ENCODE measurements at regions not wholly inside any gene's neighbourhood (a gene's known extent, or its start where the extent isn't known, plus 50 kb on each side); places are given as distances from the start of the nearest gene placed in this dataset.
"Not testable (repeated sequence)": the region's sequence is repeated elsewhere in the genome, so short reads cannot be mapped to it uniquely, and the experiment has no call there.

DNA sequence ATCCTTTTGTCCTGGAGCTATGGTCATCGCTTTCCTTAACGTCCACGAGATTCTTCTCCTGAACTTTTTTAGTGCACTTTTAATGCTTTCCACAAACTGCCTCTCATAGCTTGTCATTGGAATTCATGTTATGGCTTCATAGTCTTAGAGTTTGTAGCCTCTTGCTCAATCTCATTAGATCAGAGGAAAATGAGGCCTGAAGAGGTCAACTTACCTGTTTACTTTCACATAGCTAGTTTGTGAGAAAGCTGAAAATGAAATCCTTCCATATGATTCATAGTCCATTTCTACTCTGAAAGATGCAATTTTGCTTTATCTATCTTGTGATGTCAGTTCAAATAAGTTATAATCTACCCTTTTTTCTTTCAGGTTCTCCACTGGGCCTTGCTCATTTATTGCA lies 1747.2 kb upstream of the RAG2 start:
- peaks cover 3% of the 10 kb centered on the region for H3K9me3 Mint-ChIP-seq
- no peaks in the 10 kb centered on the region for H3K27me3 Mint-ChIP-seq
- H3K36me3 Mint-ChIP-seq: no peaks in the 10 kb centered on the region
- no peaks in the 10 kb centered on the region for H3K4me1 Mint-ChIP-seq
- no peak overlapping the region for H3K4me3 Mint-ChIP-seq
- H3K27ac Mint-ChIP-seq: no peak overlapping the region

- H3K4me3 Mint-ChIP-seq, H3K27me3 Mint-ChIP-seq, H3K36me3 Mint-ChIP-seq, H3K9me3 Mint-ChIP-seq, H3K4me1 Mint-ChIP-seq, H3K27ac Mint-ChIP-seq: not testable (repeated sequence)
Observed at GRCh38 chr11:38341612-38342011, 1743.6 kb upstream of the RAG2 start.

GRCh38 chr11:38339835-38340440 lies 1741.9 kb upstream of the RAG2 start:
- Mint-ChIP-seq H3K27ac (no peak overlapping the region), H3K36me3 (no peaks in the 10 kb centered on the region), H3K27me3 (no peaks in the 10 kb centered on the region), H3K9me3 (peaks cover 6% of the 10 kb centered on the region), H3K4me3 (no peak overlapping the region), H3K4me1 (no peaks in the 10 kb centered on the region)

- not testable (repeated sequence) for H3K27me3 Mint-ChIP-seq, H3K36me3 Mint-ChIP-seq, H3K4me3 Mint-ChIP-seq, H3K27ac Mint-ChIP-seq, H3K4me1 Mint-ChIP-seq
- H3K9me3 Mint-ChIP-seq: peaks cover 12% of the 10 kb centered on the region
Observed at GRCh38 chr11:38338022-38338421, 1740.0 kb upstream of the RAG2 start.

- Mint-ChIP-seq H3K27ac (no peak overlapping the region), H3K4me3 (no peak overlapping the region), H3K27me3 (no peaks in the 10 kb centered on the region), H3K4me1 (no peaks in the 10 kb centered on the region), H3K36me3 (no peaks in the 10 kb centered on the region), H3K9me3 (peaks cover 9% of the 10 kb centered on the region)
Observed at GRCh38 chr11:38332046-38332445, 1734.0 kb upstream of the RAG2 start.

DNA sequence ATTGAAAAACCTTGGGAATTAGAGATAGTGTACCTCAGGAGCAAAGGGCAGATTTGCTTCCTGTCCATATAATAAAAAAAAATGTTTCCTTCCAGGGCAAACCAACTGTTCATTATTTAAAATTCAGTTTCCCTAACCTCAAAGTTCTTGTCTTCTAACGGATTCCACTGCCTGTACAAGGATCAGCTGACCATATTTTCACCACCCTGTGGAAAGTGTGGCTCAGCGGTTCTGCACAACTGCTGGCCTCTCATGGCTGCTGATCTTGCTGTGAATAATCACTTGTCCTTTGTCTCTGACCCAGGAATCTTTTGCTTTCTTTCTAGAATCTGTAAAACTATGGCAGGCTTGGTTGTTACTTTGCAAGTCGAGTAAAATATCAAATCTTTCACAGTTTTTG lies 1732.5 kb upstream of the RAG2 start:
- Mint-ChIP-seq H3K4me3 (no peak overlapping the region), H3K27ac (no peak overlapping the region), H3K36me3 (no peaks in the 10 kb centered on the region), H3K9me3 (peaks cover 9% of the 10 kb centered on the region), H3K4me1 (no peaks in the 10 kb centered on the region), H3K27me3 (no peaks in the 10 kb centered on the region)

GRCh38 chr11:38323961-38324761 lies 1726.1 kb upstream of the RAG2 start:
- H3K27me3 Mint-ChIP-seq: no peaks in the 10 kb centered on the region
- H3K27ac Mint-ChIP-seq: no peak overlapping the region
- H3K9me3 Mint-ChIP-seq: peaks cover 8% of the 10 kb centered on the region
- H3K4me3 Mint-ChIP-seq: no peak overlapping the region
- H3K4me1 Mint-ChIP-seq: no peaks in the 10 kb centered on the region
- H3K36me3 Mint-ChIP-seq: no peaks in the 10 kb centered on the region

DNA sequence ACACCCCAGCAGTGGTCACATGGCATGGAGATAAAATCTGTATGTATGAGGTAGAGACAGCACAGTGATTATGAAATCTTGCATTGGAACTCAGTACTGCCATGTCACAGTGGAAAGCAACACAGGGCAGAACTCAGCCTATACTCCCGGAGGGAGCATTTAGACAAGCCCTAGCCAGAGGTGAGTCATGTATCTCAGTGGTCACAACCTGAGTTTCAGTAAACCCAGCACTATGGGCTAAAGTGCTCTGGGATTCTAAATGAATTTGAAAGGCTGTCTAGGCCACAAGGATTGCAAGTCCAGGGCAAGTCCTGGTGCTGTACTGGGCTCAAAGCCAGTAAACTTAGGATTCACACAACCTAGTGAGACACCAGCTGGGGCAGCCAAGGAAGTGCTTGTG lies 1717.1 kb upstream of the RAG2 start:
- no peak overlapping the region for H3K27ac Mint-ChIP-seq
- no peaks in the 10 kb centered on the region for H3K4me1 Mint-ChIP-seq
- no peaks in the 10 kb centered on the region for H3K36me3 Mint-ChIP-seq
- no peak overlapping the region for H3K4me3 Mint-ChIP-seq
- no peaks in the 10 kb centered on the region for H3K27me3 Mint-ChIP-seq
- H3K9me3 Mint-ChIP-seq: peaks cover 6% of the 10 kb centered on the region

DNA sequence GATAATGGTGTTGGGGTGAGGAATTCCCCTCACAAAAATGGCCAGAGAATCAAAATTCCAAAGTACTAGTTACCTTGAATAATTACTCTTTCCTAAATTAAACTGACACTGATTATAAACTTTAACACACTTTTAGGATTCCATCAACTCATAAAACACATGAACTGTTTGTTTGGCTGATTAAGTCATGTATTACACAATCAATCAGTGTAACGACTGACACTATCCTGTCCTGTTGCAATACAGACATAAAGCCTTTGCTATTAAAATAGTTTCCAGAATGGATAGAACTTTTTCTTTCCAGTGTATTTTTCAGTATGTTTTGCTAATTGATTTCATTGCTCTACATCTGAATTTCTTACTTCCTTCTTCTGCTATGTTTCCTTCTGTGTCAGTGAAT lies 1709.4 kb upstream of the RAG2 start:
- no peaks in the 10 kb centered on the region for H3K27me3 Mint-ChIP-seq
- H3K36me3 Mint-ChIP-seq: no peaks in the 10 kb centered on the region
- no peaks in the 10 kb centered on the region for H3K4me1 Mint-ChIP-seq
- H3K27ac Mint-ChIP-seq: no peak overlapping the region
- peaks cover 5% of the 10 kb centered on the region for H3K9me3 Mint-ChIP-seq
- H3K4me3 Mint-ChIP-seq: no peak overlapping the region

GRCh38 chr11:38305682-38306081 lies 1707.6 kb upstream of the RAG2 start:
- Mint-ChIP-seq H3K4me3 (no peak overlapping the region), H3K27ac (no peak overlapping the region), H3K36me3 (no peaks in the 10 kb centered on the region), H3K4me1 (no peaks in the 10 kb centered on the region), H3K27me3 (no peaks in the 10 kb centered on the region), H3K9me3 (peaks cover 8% of the 10 kb centered on the region)

- H3K4me3 Mint-ChIP-seq: no peak overlapping the region
- peaks cover 8% of the 10 kb centered on the region for H3K9me3 Mint-ChIP-seq
- H3K4me1 Mint-ChIP-seq: no peaks in the 10 kb centered on the region
- H3K27ac Mint-ChIP-seq: no peak overlapping the region
- H3K27me3 Mint-ChIP-seq: no peaks in the 10 kb centered on the region
- H3K36me3 Mint-ChIP-seq: no peaks in the 10 kb centered on the region
Observed at GRCh38 chr11:38304926-38305325, 1706.9 kb upstream of the RAG2 start.

DNA sequence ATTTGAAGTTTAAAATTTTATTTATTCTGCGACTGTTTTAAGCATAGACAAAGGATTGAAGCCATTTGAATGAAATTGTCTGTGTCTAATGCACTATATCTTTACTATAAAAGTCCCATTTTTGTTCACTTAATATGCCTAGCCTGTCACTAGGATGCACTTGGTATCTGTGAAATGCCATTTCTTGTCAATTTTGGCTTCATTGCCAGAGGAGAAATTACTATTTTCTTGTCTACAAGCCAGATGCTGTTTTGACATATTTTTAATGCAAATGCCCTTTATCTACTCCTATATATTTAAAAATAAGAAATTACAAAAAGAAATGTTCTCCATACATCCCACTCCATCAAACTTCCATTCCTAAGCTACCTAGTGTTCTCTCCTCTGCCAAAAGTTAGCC lies 1704.5 kb upstream of the RAG2 start:
- no peaks in the 10 kb centered on the region for H3K27me3 Mint-ChIP-seq
- H3K9me3 Mint-ChIP-seq: peaks cover 4% of the 10 kb centered on the region
- no peaks in the 10 kb centered on the region for H3K36me3 Mint-ChIP-seq
- H3K4me1 Mint-ChIP-seq: no peaks in the 10 kb centered on the region
- no peak overlapping the region for H3K27ac Mint-ChIP-seq
- no peak overlapping the region for H3K4me3 Mint-ChIP-seq

DNA sequence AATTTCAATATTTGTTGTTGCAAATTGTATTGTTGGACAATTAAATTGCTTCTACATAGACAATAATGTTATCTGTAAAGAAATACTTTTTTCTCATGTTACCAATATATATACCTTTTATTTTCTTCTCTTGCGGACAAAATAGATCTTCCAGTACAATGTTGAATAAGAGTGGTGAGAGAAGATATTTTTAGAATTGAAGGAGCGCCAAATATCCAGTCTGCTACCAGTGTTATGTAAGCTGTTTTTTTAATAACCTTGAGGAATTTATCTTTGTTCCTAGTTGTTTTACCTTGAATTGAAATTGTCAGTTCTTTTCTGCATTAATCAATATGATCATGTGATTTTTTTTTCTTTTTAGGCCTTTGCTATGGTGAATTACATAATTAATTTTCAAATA lies 1702.5 kb upstream of the RAG2 start:
- H3K4me1 Mint-ChIP-seq: no peaks in the 10 kb centered on the region
- no peaks in the 10 kb centered on the region for H3K36me3 Mint-ChIP-seq

GRCh38 chr11:38296211-38296776 lies 1698.3 kb upstream of the RAG2 start:
- Mint-ChIP-seq H3K27me3 (no peaks in the 10 kb centered on the region), H3K4me1 (no peaks in the 10 kb centered on the region), H3K36me3 (no peaks in the 10 kb centered on the region), H3K4me3 (no peak overlapping the region), H3K27ac (no peak overlapping the region), H3K9me3 (peaks cover 14% of the 10 kb centered on the region)

More for the DNA sequence above, 1702.5 kb upstream of the RAG2 start:
- Mint-ChIP-seq H3K27ac (no peak overlapping the region), H3K9me3 (peaks cover 11% of the 10 kb centered on the region), H3K27me3 (no peaks in the 10 kb centered on the region), H3K4me3 (no peak overlapping the region)

DNA sequence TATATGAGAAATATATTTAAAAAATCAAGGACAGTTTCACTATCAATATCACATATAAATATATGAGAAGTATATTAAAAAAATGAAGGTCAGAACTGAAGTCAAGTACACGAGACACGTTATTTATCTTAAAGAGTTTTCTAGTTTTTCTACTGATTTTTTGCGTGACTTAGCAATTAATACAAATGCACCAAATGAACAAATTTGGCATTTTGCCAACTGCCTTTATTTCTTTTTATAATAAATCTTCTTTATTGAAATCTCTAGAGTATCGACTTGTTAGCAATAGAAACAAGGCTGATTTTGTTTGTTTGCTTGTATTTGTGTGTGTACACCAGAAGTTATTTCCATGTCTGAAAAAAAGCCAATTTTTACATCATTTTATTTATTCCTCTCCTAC lies 1684.7 kb upstream of the RAG2 start:
- H3K4me1 Mint-ChIP-seq: no peaks in the 10 kb centered on the region
- no peak overlapping the region for H3K4me3 Mint-ChIP-seq
- H3K36me3 Mint-ChIP-seq: no peaks in the 10 kb centered on the region
- no peaks in the 10 kb centered on the region for H3K27me3 Mint-ChIP-seq
- no peak overlapping the region for H3K27ac Mint-ChIP-seq
- H3K9me3 Mint-ChIP-seq: peaks cover 13% of the 10 kb centered on the region

DNA sequence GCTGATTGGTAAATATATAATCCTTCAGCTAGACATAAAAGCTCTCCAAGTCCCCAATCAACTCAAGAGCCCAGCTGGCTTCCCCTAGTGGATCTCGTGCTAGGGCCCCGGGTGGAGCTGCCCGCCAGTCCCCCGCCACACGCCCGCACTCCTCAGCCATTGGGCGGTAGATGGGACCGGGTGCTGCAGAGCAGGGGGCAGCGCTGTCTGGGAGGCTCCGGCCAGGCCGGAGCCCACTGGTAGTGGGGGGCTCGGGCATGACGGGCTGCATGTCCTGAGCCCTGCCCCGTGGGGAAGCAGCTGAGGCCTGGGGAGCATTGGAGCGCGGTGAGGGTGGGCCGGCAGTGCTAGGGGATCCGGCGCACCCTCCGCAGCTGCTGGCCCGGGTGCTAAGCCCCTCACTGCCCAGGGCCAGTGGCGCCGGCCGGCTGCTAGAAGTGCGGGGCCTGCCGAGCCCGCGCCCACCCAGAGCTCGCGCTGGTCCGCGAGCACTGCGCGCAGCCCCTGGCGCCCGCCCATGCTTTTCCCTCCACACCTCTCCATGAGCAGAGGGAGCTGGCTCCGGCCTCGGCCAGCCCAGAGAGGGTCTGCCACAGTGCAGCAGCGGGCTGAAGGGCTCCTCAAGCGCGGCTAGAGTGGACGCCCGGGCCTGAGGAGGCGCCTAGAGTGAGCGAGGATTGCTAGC lies 1680.6 kb upstream of the RAG2 start:
- no peak overlapping the region for H3K4me3 Mint-ChIP-seq
- no peak overlapping the region for H3K27ac Mint-ChIP-seq
- peaks cover 7% of the 10 kb centered on the region for H3K9me3 Mint-ChIP-seq
- H3K27me3 Mint-ChIP-seq: no peaks in the 10 kb centered on the region
- no peaks in the 10 kb centered on the region for H3K4me1 Mint-ChIP-seq
- no peaks in the 10 kb centered on the region for H3K36me3 Mint-ChIP-seq

All from activated naive CD4-positive, alpha-beta T cell treated with anti-CD3 and anti-CD28 coated beads, Interleukin-2, amount 50 U/mL, for 24 hours (primary cell).